Hematopoietic multipotent progenitor cell treated with erythropoietin and hydrocortisone succinate and interleukin-3 and kit ligand, for 15 days (in vitro differentiated cells): ENCODE measurements at regions not wholly inside any gene's neighbourhood (a gene's known extent, or its start where the extent isn't known, plus 50 kb on each side); places are given as distances from the start of the nearest gene placed in this dataset.

Source experiments
- DNase-seq: peaks from one replicate; pipeline ENCODE4 v3.0.0-alpha.2; 2015; ENCODE audit warnings: low spot score

DNA sequence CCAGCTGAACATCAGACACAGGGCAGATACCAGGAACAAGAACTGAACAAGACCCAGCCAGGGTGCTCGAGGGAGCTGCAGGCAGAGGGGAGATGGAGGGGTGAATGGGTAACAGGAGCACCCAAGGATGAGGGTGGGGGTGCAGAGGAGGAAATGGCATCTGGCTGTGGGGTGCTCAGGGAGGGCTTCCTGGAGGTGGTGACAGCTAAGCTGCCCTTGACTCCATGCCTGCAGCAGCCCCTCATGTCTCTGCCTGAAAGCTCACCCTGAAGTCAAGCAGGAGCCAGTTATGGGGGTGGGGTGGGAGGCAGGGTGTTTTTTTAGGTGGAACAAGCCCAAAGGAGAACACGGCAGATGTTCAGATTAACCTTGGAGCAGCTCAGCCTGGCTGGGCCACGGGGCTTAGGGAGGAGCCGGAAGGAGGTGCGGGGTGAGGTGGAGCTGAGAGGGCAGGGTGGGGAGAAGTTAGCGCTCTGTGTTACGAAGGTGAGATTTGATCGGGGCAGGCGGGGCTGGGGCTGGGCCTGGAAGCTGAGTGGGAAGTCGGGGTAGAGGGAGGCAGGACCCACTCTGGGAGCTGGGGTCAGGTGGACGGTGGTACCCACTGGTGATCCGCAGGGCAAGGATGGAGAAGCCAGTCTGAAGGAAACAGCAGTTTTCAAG, 143.0 kb downstream of the ENGASE start:
- no peak for DNase-seq

DNA sequence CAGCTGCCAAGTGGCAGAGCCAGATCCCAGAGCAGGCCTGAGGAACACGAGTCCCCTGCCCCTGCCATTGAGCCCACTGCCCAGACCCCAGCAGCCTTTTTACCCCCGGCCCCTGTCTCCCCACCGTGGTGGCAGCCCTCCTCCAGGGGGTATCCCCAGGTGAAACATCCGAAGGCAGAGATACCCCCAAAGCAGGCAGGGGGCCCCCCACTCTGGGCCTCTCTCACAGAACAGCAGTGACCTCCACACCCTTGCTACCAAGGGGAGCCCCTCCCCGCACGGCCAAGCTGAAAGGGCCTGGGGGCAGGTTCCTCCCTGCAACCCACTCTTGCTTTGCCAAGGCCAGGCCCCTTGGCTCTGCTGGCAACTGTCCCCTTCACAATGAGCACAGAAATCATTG, 142.2 kb downstream of the ENGASE start:
- no peak for DNase-seq

DNA sequence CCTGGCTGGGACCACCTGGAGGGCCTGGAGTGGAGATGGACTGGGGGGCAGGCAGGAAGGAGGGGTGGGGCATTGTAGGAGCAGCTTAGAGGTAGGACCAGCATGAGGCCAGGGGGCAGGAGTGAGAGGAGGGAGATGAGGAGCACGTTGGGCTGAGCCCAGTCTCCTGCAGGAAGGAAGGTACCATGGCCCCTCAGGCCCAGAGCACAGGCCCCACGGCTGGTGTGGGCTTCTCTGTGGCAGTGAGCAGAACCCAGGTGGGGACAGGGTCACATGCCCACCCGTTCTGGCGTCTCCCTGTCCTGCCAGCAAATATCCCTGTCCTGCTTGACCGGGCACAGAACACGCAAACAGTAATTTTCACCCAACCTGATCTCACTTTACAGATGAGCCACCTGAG, 141.8 kb downstream of the ENGASE start:
- no peak for DNase-seq

DNA sequence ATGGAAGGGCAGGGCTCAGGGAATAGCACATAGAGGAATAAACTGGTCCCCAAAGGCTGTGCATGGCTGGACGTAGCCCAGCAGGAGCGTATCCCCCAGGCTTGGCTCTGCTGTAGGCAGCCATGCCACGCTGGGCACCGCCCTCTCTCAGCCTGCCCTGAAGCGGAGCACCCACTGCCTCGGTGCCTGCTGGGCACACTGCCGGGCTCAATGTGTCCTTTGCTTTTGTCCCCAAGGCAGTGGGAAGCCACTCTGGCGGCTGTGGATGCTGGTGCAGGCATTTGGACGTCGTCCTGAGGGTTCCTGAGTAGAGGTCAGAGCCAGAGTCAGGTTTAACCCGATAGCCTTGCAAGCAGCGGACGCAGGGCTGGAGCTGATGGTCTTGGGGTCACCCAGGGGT, 141.0 kb downstream of the ENGASE start:
- DNase-seq = no peak

DNA sequence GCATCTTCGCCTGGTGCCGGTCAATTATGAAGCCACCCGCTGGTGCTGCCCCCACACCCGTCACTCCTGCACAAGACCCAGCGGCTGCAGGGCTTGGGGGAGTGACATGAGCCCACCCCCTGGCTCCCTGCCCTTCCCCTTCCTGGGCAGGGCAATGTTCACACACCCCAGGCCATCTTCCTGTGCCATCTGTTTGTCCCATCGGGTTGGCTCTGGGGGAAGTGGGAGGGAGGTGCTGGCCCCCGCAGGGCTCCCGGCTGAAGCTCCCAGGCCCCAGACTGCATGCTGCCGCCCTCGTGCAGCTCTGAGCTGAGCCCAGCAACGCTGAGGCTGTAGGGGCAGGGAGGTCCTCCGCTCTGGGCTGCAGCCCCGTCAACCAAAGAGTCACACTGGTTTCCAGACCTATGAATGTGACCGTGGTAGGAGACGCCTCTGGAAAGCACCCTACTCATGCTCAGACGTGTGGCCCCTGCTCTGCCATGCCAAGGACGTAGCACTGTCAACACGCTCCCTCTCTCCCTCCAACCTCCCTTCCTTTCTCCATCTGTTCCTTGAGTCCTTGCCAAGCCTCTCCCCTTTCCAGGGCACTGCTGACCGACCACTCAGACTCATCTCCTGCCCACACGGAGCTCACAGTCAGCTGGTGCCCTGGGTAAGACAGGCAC, 140.4 kb downstream of the ENGASE start:
- DNase-seq = no peak

DNA sequence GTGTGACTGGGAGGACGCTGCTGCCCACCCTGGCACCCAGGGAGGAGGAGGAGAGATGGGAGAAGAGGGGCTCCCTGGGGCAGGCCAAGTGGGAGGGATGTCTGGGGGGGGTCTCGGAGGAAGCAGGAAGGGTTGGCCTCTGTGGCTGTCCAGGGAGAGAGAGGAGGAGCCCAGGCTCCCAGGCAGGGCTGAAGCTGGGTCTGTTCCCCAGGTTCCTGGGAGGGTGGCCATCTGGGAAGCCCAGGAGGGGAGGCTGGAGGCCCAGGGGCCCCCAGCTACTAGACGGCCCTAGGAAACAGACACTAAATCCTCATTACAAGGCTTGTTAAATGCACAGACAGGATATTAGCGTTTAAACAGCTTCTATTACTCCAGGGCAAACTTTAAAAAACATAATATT, 139.8 kb downstream of the ENGASE start:
- no peak for DNase-seq

DNA sequence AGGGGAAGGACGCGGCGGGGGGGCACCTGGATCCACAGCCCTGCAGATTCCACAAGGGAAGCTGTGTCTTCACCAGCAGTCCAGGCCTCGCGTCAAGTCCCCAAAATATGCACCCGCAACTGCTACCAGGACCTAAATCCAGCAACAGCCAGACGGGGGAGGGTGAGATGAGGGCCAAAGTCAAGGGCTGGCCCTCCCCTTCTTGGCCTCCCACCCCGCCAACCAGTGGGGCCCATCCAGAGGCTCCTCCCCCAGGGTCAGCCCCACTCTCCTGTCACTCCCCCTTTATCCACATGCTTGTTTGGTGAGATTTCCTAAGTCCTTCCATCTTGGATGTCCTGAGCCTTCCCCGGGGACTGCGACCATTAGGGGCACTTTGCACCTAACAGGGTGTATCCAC, 138.7 kb downstream of the ENGASE start:
- no peak for DNase-seq

DNA sequence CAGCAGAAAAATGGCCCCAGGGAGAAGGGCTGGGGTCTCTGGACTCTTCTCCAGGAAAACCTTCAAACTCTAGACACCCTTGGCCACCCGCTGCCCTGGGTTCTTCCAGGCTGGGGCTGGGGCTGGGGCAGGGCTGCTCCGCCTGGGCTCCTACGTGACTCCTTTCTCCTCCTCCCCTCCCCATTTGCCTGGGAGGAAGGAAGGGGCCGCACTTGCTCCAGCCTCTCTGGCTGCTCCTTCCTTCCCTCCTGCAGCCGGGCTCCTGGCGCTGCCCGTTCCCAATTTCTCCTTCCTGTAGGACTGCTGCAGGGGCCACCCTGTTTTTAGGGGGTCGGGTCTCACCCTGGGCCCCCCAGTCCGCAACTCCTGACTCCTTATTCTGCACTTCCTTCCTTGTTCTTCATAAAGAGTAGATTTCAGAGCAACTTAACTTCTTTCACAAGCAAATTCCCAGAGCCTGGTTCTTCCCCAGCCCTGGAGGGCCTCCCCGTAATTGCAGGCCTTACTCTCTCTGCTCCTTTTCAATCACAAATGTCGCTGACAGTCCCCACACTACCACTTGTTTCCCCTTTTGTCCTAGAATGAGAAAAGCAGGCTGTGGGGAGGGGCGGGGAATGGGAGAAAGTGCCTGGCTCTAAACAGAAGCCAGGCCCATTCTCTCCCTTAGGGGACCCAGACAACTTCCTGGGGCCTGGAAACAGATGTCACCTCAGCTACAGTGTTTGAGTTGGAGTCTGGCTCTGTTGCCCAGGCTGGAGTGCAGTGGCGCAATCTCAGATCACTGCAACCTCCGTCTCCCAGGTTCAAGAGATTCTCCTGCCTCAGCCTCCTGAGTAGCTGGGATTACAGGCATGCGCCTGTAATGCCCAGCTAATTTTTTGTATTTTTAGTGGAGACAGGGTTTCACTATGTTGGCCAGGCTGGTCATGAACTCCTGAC, 137.8 kb downstream of the ENGASE start:
- DNase-seq = no peak

DNA sequence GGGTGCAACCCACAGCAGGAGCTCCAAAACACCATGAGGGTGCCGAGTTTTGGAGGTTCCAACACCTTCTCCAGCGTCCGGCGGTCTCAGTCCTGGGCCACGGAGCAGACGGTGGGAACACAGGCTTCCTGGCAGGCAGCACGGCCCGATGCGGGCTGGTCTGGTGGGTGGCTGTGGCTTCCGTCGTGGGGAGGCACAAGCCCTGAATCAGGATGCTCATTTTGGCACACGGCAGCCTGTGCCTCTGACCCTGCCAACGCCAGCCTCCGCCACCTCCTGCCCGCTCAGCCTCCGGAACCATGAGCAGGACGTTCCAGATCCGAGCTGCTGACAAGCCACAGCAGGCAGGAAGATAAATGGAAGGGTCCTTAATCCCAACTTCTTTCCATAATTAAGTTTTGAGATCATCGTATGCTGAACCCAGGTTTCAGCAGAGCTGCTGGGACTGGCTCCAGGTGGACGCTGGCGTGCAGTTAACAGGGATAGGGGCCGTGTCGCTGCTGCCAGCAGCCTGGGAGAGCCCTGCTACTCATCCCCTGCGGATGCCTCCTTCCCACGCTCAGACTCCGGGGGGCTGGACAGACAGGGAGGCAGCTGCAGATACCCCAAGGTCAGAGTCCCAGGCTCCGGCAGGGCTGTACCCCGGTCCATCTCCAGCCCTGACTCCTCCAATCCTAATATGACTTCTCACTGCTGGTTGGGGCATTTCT, 136.6 kb downstream of the ENGASE start:
- DNase-seq = no peak

DNA sequence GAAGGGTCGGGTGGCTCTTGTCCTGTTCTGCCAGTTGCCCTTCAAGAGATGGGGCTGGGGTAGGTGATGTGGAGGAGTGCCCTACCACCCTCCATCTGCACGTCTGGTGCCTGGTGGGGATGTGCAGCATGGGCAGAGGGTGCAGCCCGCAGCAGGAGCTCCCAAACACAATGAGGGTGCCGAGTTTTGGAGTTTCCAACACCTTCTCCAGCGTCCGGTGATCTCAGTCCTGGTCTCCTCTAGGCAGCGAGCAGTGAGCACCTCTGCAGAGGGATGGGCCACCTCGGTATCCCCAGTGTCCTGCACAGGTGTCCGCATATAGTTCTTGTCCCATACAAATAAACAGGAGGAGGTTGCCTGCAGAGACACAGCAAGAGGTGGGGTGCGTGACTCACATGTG, 136.0 kb downstream of the ENGASE start:
- no peak for DNase-seq

DNA sequence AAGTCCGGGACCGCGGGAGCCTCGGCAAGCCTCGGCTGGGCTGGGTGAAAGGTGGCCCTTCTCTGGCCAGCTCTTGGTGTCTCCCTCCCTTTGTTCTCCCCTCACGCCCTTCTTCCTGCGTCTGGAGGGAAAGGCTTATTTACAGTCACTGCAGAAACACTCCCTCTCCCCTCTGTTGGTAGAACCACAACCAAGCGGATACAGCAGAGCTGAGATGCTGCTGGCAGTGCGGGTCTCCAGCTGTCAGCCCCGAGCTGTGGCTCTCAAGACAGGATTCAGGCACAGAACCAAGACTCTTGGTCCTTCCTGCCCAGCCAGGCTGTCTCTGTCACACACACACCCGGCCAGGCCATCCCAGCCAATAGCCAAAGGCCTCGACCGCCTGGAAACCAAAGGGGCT, 133.3 kb downstream of the ENGASE start:
- DNase-seq = no peak

DNA sequence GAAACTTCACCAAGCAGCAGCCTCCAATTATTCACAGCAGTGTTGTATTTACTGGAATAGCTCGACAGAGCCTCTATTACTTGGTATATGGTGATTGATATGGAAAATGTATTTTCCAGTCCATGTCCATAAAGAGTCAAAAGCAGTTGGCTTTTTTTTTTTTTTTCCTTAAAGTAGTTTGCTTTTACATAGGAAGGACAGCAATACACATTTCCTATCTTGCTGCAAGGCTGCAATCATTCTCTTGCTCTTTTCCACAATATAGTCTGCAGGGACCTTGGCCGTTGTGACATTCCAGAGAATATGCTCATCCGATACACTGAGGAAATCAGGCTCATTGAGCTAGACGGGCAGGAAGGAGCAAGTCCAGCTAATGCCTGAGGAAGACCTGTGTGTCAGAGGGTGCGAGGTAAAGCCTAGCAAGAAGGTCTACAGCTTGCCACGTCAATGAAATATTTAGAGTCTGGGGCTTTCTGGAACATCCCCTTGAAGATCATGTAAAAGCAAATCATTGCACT, 131.1 kb downstream of the ENGASE start:
- DNase-seq = no peak

DNA sequence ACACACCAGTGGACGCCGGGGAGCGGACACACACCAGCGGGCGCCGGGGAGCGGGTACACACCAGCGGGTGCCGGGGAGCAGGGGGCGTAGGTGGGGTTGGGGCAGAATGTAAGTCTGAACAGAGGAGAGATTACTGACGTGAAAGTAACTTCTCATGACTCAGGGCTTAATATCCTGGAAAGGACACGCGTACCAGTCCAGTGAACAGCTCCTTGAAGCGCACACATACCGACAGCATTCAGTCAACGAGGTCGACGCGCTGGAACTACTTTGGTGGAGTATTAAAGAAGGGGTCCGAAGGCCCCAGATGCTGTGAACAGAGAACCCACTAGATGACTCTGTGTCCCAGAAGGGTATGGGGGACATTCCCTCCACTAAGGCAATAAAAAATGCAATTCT, 129.6 kb downstream of the ENGASE start:
- DNase-seq = no peak

DNA sequence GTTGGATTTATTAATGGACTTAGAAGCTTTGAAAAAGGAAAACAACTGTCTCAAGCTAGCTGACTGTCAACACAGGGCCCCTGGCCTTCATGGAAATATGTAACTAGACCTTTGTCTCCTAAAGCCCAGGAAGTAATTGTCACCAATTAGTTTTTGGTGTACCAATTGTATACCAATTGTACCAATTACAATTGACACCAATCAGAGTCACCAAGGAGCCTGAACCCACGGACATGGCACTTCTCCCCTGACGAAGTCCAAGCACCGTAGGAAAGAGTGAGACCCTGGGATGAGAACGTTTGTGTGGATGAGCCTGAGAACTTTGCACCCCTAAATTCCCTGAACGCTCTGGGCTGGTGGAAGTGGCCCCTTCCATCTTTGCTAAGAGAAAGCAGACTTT, 129.0 kb downstream of the ENGASE start:
- DNase-seq = no peak

DNA sequence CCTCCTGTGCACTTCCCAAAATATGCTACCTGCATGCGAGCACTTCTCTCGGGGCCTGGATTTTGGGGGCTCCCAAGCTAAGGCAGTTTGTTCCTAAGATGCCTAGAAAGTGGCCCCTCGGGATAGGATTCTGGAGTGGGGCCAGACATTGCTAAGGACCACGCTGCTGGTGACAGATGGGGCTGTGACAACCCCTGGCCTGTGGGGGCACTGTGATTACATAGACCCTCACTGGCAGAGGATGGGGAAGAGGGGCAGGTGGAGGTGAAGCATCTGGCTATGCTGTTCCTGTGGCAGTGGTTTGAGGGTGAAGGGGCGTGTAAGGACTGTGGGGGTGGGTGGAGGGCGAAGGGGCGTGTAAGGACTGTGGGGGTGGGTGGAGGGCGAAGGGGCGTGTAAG, 128.4 kb downstream of the ENGASE start:
- DNase-seq = no peak

DNA sequence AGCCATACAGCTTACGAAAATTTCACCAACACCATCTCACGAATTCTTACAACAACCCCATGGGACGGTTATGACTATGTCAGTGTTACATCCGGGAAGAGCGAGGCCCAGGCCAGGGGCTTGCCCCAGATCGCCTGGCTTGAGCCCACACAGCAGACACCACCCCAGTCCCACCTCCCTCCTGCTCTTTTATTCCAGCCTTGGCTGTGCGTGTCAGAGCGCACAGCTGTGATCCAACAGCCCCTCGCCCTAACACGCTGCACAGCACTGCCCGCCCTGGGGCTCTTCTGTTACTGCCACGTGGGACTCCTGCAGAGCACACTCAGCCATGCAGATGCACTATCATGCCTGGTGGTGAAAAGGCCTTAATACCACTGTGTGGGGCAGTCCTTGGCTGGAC, 127.9 kb downstream of the ENGASE start:
- DNase-seq = no peak

DNA sequence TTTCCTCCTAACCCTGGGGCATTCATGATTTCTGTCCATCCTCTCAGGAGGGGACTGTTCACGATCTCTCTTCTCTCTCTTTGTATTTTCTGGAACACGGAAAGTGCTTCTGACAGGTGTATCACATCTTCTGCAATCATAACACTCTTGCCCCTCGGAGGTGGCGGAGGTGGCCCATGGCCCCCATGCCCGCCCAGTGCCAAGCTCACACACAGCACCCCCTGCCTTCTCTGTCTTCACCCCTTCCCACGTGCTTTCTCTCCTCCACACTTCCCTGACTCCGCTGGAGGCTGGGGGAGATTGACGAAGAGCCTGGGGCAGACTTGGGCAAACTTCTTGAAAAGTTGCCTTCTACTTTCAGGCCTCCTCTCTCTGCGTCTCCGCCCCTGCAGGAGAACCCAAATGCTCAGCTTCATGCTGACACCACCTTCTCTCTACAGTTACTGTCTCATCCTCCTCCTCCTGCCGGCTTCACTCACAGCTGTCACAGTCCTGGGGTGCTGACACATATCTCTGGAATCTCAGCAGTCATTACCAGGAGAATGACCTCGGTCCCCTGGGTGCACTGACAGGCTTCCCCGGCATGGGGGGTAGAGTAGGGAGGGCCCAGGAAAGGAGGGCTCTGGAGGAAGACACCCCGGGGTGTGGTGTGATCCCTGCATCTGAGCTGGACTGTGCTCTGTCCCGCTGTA, 127.1 kb downstream of the ENGASE start:
- DNase-seq = no peak

DNA sequence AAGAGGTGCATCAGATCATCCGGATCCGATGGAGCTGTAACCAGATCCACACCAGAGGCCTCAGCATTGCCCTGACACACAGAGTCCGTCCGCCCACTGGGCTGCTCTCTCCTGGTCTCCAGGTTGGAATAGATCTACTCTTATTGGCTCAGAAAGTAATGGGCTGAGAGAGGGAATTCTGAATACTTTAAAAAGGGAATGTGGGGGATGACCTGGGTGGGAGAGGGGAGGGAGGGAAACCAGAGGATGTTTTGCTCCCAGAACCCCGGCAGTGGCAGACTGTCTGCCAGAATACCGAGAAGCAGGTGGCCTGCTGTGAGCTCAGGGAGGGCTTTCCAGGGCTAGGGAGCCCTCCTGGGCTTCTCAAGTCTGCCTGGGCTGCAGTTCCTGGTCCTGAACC, 126.5 kb downstream of the ENGASE start:
- DNase-seq = no peak

DNA sequence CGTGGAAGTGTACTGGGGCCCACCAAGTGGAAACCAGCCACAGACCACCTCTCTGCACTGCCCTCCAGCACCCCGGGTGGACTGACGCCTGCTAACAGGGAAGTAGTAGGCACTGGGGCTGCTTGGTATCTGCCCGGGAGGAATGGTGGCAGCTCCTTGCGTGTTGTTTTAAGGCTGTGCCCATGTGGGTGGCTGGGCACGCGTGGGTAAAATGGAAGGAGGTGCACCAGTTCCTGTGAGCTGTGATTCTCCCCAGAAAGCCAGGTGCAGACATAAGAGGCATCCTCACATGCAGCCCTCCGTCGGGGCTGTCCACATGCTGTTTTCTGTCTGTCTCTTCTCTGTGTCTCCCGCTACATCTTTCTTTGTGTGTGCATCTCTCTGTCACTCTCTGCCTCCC, 122.3 kb downstream of the ENGASE start:
- DNase-seq = no peak

DNA sequence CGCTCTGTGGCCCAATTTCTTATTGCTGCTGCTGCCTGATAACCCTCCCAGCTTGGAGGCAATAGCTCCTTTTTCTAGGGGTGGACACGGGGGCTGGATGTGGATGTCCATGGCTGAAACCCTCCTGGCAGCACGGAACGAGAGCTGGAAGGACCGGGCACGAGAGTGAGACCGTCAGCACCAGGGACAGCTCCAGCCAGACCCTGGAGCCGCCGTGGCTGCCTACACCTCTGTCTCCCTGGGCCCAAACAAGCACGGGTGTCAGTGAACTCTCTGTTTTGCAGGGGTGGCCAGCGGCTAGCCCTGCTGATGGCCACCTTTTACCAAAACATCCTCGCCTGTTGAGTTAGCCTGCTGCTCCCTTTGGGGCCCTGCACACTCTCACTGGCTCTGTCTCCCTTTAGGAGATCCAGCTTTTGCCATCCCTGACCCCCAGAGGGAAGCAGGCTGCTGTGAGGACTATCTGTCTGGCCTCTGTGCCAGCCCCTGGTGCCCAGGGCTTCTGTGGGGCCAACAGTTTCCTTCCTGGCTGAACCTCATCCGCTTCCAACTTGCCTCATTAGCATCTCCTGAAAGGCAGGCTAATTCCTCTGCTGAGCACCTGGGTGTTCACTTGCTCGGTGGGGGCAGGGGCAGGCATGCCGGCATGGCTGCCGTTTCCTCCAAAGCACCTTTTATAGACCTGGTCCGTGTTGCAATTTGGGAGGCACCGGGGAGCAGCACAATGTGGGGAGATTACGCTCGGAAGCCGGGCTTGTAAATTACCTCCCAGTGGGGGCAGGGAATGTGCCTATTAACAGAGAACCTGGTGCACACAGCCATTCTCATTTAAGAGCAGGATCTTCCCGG, 118.1 kb downstream of the ENGASE start:
- DNase-seq = no peak
